Parathyroid adenoma (tissue), 2 donors: ENCODE measurements at regions not wholly inside any gene's neighbourhood (a gene's known extent, or its start where the extent isn't known, plus 50 kb on each side); places are given as distances from the start of the nearest gene placed in this dataset.

Experiments used
- H2AFZ ChIP-seq: fragments of 300-600 bp; sonication (generic); one replicate; pipeline ENCODE4 v1.7.0; 2017; ENCODE audit warnings: antibody characterized with exemption, mild to moderate bottlenecking
- H3K27ac ChIP-seq: fragments of 300-600 bp; sonication (generic); one replicate; pipeline ENCODE4 v1.7.0; 2017
- H3K27me3 ChIP-seq: fragments of 300-600 bp; sonication (generic); one replicate; pipeline ENCODE4 v1.7.0; 2017; ENCODE audit warnings: low read length; ENCODE audit not compliant: control insufficient read depth, insufficient read depth
- H3K36me3 ChIP-seq: fragments of 300-600 bp; sonication (generic); one replicate; pipeline ENCODE4 v1.7.0; 2017; ENCODE audit warnings: low read length; ENCODE audit not compliant: control insufficient read depth, insufficient read depth
- H3K4me1 ChIP-seq: fragments of 300-600 bp; sonication (generic); one replicate; pipeline ENCODE4 v1.7.0; 2017; ENCODE audit warnings: control low read depth
- H3K4me2 ChIP-seq: fragments of 300-600 bp; sonication (generic); one replicate; pipeline ENCODE4 v1.7.0; 2017; ENCODE audit warnings: low read length
- H3K4me3 ChIP-seq: fragments of 300-600 bp; sonication (generic); one replicate; pipeline ENCODE4 v1.7.0; 2017; ENCODE audit warnings: low read depth, low read length
- H3K79me2 ChIP-seq: fragments of 300-600 bp; sonication (generic); one replicate; pipeline ENCODE4 v1.7.0; 2017; ENCODE audit warnings: control low read depth
- H3K9ac ChIP-seq: fragments of 300-600 bp; sonication (generic); one replicate; pipeline ENCODE4 v1.7.0; 2017; ENCODE audit warnings: mild to moderate bottlenecking
- H3K9me3 ChIP-seq: fragments of 300-600 bp; sonication (generic); one replicate; pipeline ENCODE4 v1.7.0; 2017; ENCODE audit warnings: low read length; ENCODE audit not compliant: control insufficient read depth
- CTCF ChIP-seq: fragments of 300-600 bp; sonication (generic); IDR thresholded peaks from one replicate; pipeline ENCODE4 v1.7.0; 2017; ENCODE audit warnings: antibody characterized with exemption, mild to moderate bottlenecking
- donor health status: primary hyperparathyroidism.

GRCh38 chr2:194730266-194730665 is 926.8 kb upstream of the SLC39A10 start:
- Histone ChIP-seq H3K4me3 (no peak overlapping the region), H3K9me3 (no peaks in the 10 kb centered on the region), H3K27ac (no peak overlapping the region), H2AFZ (no peak overlapping the region), H3K4me1 (no peaks in the 10 kb centered on the region), H3K4me2 (no peak overlapping the region), H3K36me3 (no peaks in the 10 kb centered on the region), H3K9ac (no peak overlapping the region), H3K27me3 (no peaks in the 10 kb centered on the region), H3K79me2 (no peaks in the 10 kb centered on the region)
- no peak for TF ChIP-seq CTCF

- no peaks in the 10 kb centered on the region for H3K27me3 ChIP-seq
Measured at GRCh38 chr2:194725169-194725568, 931.9 kb upstream of the SLC39A10 start.

GRCh38 chr2:194723446-194723845 is 933.6 kb upstream of the SLC39A10 start:
- no peak for TF ChIP-seq CTCF
- no peak overlapping the region for H3K4me3 ChIP-seq
- H3K4me1 ChIP-seq: no peaks in the 10 kb centered on the region
- H3K9me3 ChIP-seq: no peaks in the 10 kb centered on the region
- H3K79me2 ChIP-seq: no peaks in the 10 kb centered on the region
- H3K27ac ChIP-seq: no peak overlapping the region
- H3K4me2 ChIP-seq: no peak overlapping the region
- no peak overlapping the region for H3K9ac ChIP-seq
- no peaks in the 10 kb centered on the region for H3K36me3 ChIP-seq
- H2AFZ ChIP-seq: no peak overlapping the region
- no peaks in the 10 kb centered on the region for H3K27me3 ChIP-seq

More at GRCh38 chr2:194725169-194725568, 931.9 kb upstream of the SLC39A10 start:
- Histone ChIP-seq H2AFZ (no peak overlapping the region), H3K9me3 (no peaks in the 10 kb centered on the region), H3K4me1 (no peaks in the 10 kb centered on the region), H3K36me3 (no peaks in the 10 kb centered on the region), H3K79me2 (no peaks in the 10 kb centered on the region), H3K4me3 (no peak overlapping the region), H3K9ac (no peak overlapping the region), H3K27ac (no peak overlapping the region), H3K4me2 (no peak overlapping the region)
- no peak for TF ChIP-seq CTCF

- Histone ChIP-seq H3K79me2 (no peaks in the 10 kb centered on the region), H3K4me1 (no peaks in the 10 kb centered on the region), H3K9ac (no peak overlapping the region), H3K9me3 (no peaks in the 10 kb centered on the region), H3K27ac (no peak overlapping the region), H3K27me3 (no peaks in the 10 kb centered on the region), H3K4me2 (no peak overlapping the region), H2AFZ (no peak overlapping the region), H3K4me3 (no peak overlapping the region), H3K36me3 (no peaks in the 10 kb centered on the region)
- no peak for TF ChIP-seq CTCF
Measured at GRCh38 chr2:194721227-194721626, 935.8 kb upstream of the SLC39A10 start.

- Histone ChIP-seq H2AFZ (no peak overlapping the region), H3K9ac (no peak overlapping the region), H3K9me3 (no peaks in the 10 kb centered on the region), H3K79me2 (no peaks in the 10 kb centered on the region), H3K27me3 (no peaks in the 10 kb centered on the region), H3K4me2 (no peak overlapping the region), H3K36me3 (no peaks in the 10 kb centered on the region), H3K4me3 (no peak overlapping the region), H3K27ac (no peak overlapping the region), H3K4me1 (no peaks in the 10 kb centered on the region)
- no peak for TF ChIP-seq CTCF
Measured at GRCh38 chr2:194720462-194720861, 936.6 kb upstream of the SLC39A10 start.
